ENCODE measurements at regions not wholly inside any gene's neighbourhood (a gene's known extent, or its start where the extent isn't known, plus 50 kb on each side); places are given as distances from the start of the nearest gene placed in this dataset.

GRCh38 chr20:62557999-62558408 is 82.2 kb upstream of the GATA5 start:
- TF ChIP-seq ZEB1 (IDR thresholded peaks at IDR 0.05; ENCODE audit: insufficient replicate concordance, low read depth) (no peak), PAF1 (CRISPR knock-in tag; IDR thresholded peaks at IDR 0.05) (no peak), SSRP1 (CRISPR knock-in tag; IDR thresholded peaks at IDR 0.05) (no peak), HES4 (CRISPR knock-in tag; IDR thresholded peaks at IDR 0.05; ENCODE audit: borderline replicate concordance) (0 out of 2 replicates have a peak, but pooled peaks have one; percentile 65), SALL1 (CRISPR knock-in tag; IDR thresholded peaks at IDR 0.05) (0 out of 2 replicates have a peak, but pooled peaks have one; percentile 12), ZNF263 (CRISPR knock-in tag; IDR thresholded peaks at IDR 0.05) (peak; percentile 95), KAT7 (CRISPR knock-in tag; IDR thresholded peaks at IDR 0.05; ENCODE audit: borderline replicate concordance) (no peak), SOX13 (IDR thresholded peaks at IDR 0.05) (no peak), SOX13 (CRISPR knock-in tag; conservative IDR thresholded peaks at IDR 0.05 in 1 of 2, IDR thresholded peaks at IDR 0.05 in 1 of 2) (no peak), ZNF292 (CRISPR knock-in tag; IDR thresholded peaks at IDR 0.05; ENCODE audit: borderline replicate concordance, low read depth) (0 out of 2 replicates have a peak, but pooled peaks have one; percentile 31), SP1 (IDR thresholded peaks at IDR 0.05) (no peak), SP1 (CRISPR knock-in tag; IDR thresholded peaks at IDR 0.05) (no peak)
- FAIRE-seq (no peak), DNase-seq (ENCODE audit: low spot score) (no peak), ATAC-seq (peak; percentile 20)
- no peak overlapping the region for H3K9ac ChIP-seq (ENCODE audit: insufficient read depth, low read depth, low read length)
- no peaks in the 10 kb centered on the region for H3K36me3 ChIP-seq (replicated peaks in 1 of 2; ENCODE audit: control insufficient read depth in 1 of 2, insufficient read depth in 2 of 2, low read length in 2 of 2)
- H3K27me3 ChIP-seq (ENCODE audit: control insufficient read depth in 1 of 2, insufficient read depth in 2 of 2, low read length in 2 of 2), result peaks cover 53 to 99% of the 10 kb centered on the region in 2 experiments
- no TSS peak for BruUV-seq (replicated peaks)
- H3K4me2 ChIP-seq (ENCODE audit: low read depth, low read length), result no peak overlapping the region
- intact Hi-C loops (cut with micrococcal nuclease; ENCODE audit: unreplicated experiment), result no loop called here
- ChIA-PET POLR2A (no interaction called here), CTCF (ENCODE audit: low intra/inter-chr PET ratio, low total read pairs) (no interaction called here)
- H3K4me3 ChIP-seq (replicated peaks in 1 of 3; ENCODE audit: insufficient read depth in 1 of 3, low read depth in 2 of 3, low read length in 3 of 3), result no peak overlapping the region
- H3K79me2 ChIP-seq (ENCODE audit: insufficient read depth, low read length), result no peaks in the 10 kb centered on the region
- peaks cover 25% of the 10 kb centered on the region for H3K4me1 ChIP-seq (ENCODE audit: insufficient read depth, low read length)
- WGBS (ENCODE audit: low lambda C conversion rate), result 24% methylated on average over 10 of the region's 14 CpGs
- H3K27ac ChIP-seq (ENCODE audit: extremely low read length, insufficient read depth, low read length), result no peak overlapping the region
- in situ Hi-C loops (cut with HindIII; ENCODE audit: extremely low pct_ligation_motif_present, low pct_unique_long_range_greater_than_20kb), result no loop called here
- H2AFZ ChIP-seq (ENCODE audit: low read length), result no peak overlapping the region
- peaks cover 6% of the 10 kb centered on the region; the same call in 1 of the 2 replicates for H4K20me1 ChIP-seq (ENCODE audit: insufficient read depth, low read length)
- no peaks in the 10 kb centered on the region for H3K9me3 ChIP-seq (ENCODE audit: low read length)

Data from HepG2 (cell line).